ENCODE measurements at regions not wholly inside any gene's neighbourhood (a gene's known extent, or its start where the extent isn't known, plus 50 kb on each side); places are given as distances from the start of the nearest gene placed in this dataset.

DNA sequence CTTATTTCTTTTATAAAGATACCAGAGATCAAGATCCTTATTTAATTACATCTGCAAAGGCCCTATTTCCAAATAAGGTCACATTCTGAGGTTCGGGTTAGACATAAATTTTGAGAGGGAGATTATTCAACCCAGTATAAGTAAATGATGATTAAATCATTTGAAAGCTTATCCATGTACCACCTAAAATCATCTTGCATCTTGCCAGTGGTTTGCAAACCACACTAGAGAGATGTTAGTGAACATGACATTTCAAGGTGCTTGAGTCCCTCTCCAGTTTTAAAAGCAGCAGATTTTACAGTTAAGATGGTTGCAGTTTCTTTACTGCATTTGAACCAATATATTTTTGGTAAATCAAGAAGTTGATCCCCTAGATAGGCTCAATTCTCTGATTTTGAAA, 49.9 kb upstream of the TMPO start:
- H3K4me3 Mint-ChIP-seq = no peak overlapping the region
- H3K36me3 Mint-ChIP-seq = no peaks in the 10 kb centered on the region
- H3K27ac Mint-ChIP-seq = no peak overlapping the region
- DNase-seq (no peak), ATAC-seq (replicated peaks) (no peak)
- no peaks in the 10 kb centered on the region for H3K9me3 Mint-ChIP-seq
- H3K27me3 Mint-ChIP-seq = peaks cover 0 to 3% of the 10 kb centered on the region in 2 donors
- H3K4me1 Mint-ChIP-seq = no peaks in the 10 kb centered on the region

Measured in stimulated activated naive B cell treated with anti-CD40 and anti-IgM and Interleukin-4, amounts not matched to agents 10 μg/mL and 1 μg/mL and 100 μg/mL, for 72 hours (primary cell).